HG02798 (cell line): ENCODE measurements at regions not wholly inside any gene's neighbourhood (a gene's known extent, or its start where the extent isn't known, plus 50 kb on each side); places are given as distances from the start of the nearest gene placed in this dataset.
"Not testable (repeated sequence)": the region's sequence is repeated elsewhere in the genome, so short reads cannot be mapped to it uniquely, and the experiment has no call there.

ENCODE experiments used
- ATAC-seq: cut with Tn5 transposase; IDR thresholded peaks from one replicate; pipeline ENCODE4 v1.9.1; 2021; ENCODE audit warnings: mild to moderate bottlenecking; ENCODE audit not compliant: unreplicated experiment, poor library complexity

DNA sequence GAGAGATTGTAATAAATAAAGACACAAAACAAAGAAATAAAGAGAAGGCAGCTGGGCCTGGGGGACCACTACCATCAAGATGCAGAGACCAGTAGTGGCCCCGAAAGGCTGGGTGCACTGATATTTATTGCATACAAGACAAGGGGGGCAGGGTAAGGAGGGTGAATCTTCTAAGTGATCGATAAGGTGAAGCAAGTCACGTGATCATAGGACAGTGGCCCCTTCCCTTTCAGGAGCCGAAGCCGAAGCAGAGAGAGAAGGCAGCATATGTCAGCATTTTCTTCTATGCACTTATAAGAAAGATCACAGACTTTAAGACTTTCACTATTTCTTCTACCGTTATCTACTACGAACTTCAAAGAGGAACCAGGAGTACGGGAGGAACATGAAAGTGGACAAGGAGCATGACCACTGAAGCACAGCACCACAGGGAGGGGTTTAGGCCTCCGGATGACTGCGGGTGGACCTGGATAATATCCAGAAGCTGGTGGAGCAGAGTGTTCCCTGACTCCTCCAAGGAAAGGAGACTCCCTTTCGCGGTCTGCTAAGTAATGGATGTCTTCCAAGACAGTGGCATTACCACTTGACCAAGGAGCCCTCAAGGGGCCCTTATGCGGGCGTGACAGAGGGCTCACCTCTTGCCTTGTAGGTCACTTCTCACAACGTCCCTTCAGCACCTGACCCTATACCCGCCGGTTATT, 126.4 kb downstream of the RBM46 start:
- not testable (repeated sequence) for ATAC-seq

DNA sequence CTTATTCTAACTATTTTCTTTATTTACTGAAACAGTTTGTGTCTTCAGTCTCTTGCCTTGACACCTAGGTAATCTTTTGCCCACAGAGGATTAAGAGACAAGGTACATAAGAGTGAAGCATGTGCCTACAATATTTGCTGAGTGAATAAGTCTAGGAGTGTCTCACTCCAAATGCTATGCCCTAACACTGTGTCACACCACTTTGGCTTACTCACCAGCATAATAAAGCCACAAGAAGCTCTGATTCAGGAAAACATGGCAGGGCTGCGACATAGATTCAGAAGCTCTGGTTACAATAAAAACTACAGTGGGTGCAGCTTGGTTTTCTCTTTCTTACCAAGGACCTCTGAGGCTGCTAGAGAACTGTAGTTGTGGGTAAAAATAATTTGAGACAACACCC, 127.1 kb downstream of the RBM46 start:
- ATAC-seq, result no peak

- no peak for ATAC-seq
Measured at GRCh38 chr4:154911097-154911496, 130.0 kb downstream of the RBM46 start.

DNA sequence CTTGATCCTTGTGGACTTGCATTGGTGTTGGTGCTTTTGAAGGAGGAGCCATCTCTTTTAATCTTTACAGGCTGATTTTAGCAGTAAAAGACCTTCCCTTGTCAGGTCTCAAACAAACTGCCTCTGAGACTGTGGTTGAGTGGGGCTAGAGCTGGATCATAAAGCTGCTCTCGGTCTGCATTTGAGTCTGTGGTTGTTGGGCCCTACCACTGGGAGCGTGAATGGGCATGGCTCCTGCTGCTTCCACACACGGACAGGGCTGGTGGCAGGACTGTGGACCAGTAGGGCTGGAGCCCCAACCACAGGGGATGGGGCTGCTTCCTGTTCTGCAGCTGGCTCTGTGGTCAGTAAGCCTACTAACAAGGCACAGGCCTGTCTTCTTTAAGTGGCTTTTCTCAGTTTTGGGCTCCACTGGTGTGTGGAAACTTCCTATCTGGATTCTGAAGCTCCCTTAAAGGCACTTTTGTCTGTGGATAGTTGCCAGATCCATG, 130.6 kb downstream of the RBM46 start:
- ATAC-seq, result no peak

DNA sequence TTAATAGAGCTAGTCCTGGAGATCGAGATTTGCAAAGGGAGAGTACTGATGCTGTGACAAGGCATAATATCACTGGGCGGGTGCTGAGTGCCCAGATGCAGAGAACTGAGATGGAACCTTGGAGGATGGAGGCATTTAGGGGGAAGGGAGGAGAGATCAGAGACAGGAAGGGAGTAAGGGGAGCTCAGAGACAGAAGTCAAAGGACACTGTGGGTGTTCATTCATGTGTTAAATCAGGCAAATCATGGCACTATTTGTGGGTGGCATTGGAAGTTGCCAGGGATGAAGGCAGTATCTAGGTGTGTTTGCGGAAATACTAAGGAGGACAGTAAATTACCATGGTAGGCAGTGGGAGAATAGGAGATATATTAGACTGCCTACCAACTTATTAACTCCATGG, 135.0 kb downstream of the RBM46 start:
- no peak for ATAC-seq

GRCh38 chr4:154927126-154927680, 146.1 kb downstream of the RBM46 start:
- no peak for ATAC-seq

DNA sequence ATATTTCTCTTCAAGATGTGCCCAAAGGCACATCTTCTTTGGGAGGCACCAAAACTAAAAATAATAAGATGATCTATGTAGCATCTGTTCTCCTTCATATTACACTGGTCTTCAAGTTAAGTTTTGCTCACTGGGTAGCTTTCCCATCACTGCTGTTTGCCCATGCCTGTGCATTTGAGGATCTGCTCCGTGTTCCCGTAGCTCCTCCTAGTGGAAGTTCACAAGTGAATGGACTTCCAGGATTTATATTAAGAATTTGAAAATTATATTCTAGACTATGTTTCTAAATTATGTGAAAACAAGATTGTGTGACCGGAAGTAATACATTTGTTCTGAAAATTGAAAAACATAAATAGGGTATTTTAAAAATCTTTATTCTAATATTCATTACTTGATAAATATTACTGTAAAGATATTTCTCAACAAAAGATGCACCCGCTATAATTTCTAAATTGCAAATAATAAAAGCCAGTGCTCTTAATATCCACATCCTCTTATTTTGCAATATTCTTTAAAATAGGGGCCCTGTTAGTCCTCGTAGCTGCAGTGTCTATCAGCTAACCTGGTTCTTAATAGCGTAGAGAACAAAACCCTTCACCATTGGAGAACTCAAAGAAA, 147.7 kb downstream of the RBM46 start:
- ATAC-seq, result no peak

DNA sequence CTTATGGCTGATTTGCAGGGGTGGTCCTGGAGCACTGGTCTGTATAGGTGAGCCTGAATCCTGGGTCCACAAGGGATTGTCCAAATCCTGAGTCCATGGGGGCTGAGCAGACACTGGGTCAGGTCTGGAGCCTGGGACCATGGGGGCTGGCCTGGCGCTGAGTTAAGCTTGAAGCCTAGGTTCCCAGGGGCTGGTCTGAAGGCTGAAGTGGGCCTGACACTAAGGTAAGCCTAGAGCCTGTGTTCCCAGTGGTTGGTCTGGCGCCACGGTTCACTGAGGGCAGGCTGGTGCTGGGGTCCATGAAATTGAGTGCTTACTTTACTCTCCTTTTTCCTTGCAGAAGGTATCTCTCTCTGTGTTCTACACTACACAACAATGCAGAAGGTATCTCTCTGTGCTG, 155.8 kb downstream of the RBM46 start:
- no peak for ATAC-seq

GRCh38 chr4:154939851-154940250, 158.8 kb downstream of the RBM46 start:
- ATAC-seq, result no peak

- no peak for ATAC-seq
Measured at GRCh38 chr4:154942176-154942575, 161.1 kb downstream of the RBM46 start.

GRCh38 chr4:154944996-154945395, 163.9 kb downstream of the RBM46 start:
- no peak for ATAC-seq

GRCh38 chr4:154946113-154946512, 165.0 kb downstream of the RBM46 start:
- no peak for ATAC-seq

DNA sequence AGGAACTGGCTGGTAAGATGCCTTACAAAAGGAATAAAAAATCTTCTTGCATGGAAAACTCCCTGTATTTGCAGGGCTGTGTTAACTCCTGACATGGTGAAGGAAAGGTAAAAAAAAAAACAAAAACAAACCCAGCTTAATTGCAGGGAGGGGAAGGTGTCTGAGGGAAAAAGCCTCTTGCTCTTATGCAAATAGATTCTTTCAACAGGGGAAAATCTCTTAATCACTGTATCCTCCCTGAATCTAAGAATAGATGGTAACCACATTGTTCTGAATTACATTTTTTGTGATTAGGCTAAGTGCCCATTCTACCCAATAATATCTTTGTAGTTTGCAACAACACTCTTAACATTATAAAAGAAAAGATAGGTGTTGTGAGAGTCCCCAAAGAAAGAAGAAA, 172.6 kb downstream of the RBM46 start:
- ATAC-seq, result no peak

- ATAC-seq, result no peak
Measured at GRCh38 chr4:154954117-154954516, 173.0 kb downstream of the RBM46 start.

DNA sequence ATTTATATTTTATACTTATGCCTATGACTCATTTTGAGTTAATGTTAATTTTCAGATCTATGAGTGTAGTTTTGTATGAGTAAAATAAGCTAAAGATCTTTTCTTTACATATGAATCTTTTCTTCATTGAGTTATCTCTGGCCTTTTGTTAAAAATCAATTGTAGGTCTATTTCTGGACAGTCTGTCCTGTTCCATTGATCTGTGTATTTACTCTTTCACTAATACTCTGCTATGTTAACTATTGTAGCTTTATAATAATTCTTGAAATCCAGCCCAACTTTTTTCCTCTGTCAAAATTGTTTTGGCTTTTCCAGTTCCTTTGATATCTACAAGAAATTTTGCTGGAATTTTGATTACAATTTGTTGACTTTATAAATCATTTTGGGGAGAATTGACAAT, 177.0 kb downstream of the RBM46 start:
- ATAC-seq, result no peak

DNA sequence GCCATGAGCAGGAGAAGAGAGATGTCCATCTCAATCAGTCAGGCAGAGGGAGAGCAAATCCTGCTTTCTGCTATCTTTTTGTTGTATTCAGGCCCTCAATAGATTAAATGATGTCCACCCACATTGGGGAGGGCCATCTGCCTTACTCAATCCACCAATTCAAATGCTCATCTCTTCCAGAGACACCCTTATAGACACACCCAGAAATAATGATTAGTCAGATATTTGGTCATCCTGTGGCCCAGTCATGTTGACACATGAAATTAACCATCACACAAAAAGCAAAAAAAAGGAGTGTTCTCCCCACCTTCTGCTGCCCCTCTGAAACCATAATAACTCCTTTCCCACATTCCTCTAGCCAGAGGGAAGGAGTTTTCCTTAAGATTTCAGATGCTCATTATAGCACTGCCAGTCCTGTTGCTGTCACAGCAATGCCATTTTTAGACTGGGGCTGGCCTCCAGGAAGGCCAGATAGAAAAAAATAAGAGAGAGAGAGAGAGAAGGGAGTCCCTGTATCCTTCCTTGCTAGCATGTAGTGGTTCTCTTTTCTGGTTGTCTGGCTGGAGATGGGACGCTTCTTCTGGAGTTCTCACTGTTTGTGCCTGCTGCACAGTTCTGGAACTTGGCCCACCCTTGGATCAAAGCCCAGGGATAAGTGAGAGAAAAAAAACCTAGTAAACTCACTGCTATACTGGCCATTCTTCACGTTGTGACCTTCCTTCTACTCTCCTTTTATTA, 177.7 kb downstream of the RBM46 start:
- ATAC-seq, result no peak

GRCh38 chr4:154959756-154960155, 178.7 kb downstream of the RBM46 start:
- no peak for ATAC-seq

DNA sequence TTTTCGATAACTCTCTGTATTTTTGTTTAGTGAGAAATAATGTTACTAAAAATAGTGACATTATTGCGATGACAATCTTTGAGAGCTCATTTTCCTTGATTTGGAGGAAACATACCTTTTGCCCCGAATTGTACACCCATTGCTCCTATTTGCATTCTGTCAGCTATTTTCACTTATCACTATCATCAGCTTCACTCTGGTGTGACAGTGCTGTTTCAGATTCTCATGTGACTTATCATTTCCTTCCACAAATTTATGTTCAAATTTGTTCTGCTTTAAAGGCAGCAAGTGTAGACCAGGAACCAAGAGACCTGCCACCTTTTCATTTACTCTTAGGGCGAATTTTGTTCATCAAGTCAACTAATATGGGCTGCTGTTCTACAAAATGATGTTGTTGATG, 179.4 kb downstream of the RBM46 start:
- ATAC-seq, result no peak

DNA sequence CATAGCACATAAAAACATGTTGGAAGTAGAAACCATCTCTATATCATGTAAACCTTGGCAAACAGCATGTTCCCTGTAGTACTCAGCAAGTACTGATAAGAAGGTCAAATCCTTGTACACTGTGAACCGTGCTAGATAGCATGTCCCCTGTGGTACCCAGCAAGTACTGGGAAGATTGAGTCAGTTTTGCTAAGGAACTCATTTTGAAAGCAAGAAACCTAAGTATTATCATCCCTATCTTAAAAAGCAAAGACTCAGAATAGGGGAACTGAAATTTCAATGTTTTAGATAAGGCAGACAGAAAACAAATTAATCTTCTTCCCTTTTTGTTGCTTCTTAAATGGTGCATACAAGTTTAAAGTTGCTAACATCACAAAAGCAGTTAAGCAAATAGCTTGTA, 180.2 kb downstream of the RBM46 start:
- ATAC-seq, result peak; percentile 91

DNA sequence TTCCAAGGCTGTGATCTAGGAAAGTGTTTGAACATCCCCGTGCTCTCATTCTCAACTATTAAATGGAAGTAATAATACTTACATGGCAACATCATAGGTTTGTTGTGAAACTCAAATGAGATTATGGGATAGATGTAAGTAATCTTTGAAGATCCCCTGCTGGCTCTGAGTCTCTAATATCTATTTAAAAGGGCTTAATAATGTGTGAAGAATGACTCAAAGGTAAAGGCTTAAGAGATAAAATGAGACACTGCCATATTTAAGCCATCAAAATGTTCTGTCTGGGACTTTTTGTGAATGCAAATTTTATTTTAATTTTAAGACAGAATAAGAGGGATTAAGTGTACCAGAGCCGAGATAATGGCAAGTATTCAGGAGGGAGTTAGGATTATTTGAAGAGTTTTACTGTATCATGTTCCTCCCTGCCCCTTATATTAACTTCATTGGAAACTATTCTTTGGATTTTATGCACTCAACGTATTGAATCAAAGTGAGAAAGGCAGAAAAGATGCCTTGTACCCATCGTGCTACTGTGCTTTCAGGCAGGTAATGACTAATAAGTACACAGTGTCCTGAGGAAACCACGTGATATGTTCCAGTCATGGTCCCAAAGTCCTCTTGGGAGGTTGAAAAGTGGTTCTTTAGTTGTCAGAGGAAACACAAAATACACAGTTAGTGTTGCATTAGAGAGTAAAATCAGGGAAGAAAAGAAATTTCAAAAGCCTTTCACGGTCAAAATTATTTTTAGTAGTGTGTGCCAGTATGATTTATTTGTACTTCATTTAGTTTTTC, 192.4 kb downstream of the RBM46 start:
- no peak for ATAC-seq
